OCI-LY3 (cell line): ENCODE measurements at regions not wholly inside any gene's neighbourhood (a gene's known extent, or its start where the extent isn't known, plus 50 kb on each side); places are given as distances from the start of the nearest gene placed in this dataset.

ENCODE experiments used
- CTCF ChIP-seq: fragments of 200-600, 300-600 bp; sonication (generic); IDR thresholded peaks from 2 replicates; pipeline ENCODE4 v1.5.1; 2014; ENCODE audit warnings: antibody characterized with exemption, low read length, low read depth
- EZH2phosphoT487 ChIP-seq: fragments of 200-600 bp; shearing (Covaris generic); IDR thresholded peaks from 2 replicates; pipeline ENCODE4 v1.6.1; 2018; ENCODE audit warnings: antibody characterized with exemption, mixed run types, low read depth

GRCh38 chr10:123611876-123612275, 54.3 kb upstream of the GPR26 start:
- TF ChIP-seq CTCF (no peak), EZH2phosphoT487 (no peak)
